Stimulated activated CD4-positive, alpha-beta T cell treated with anti-CD3 and anti-CD28 coated beads, Interleukin-1b, Interleukin-23, amount 100 ng/mL, for 1 hour (primary cell): ENCODE measurements at regions not wholly inside any gene's neighbourhood (a gene's known extent, or its start where the extent isn't known, plus 50 kb on each side); places are given as distances from the start of the nearest gene placed in this dataset.

Experiments used
- DNase-seq, 2 donors: peaks; one replicate each; pipeline ENCODE4 v3.0.0-alpha.2; 2020; ENCODE audit warnings: low read depth in 2 of 2

GRCh38 chr3:176932433-176932832 lies 264.8 kb downstream of the TBL1XR1 start:
- no peak for DNase-seq

DNA sequence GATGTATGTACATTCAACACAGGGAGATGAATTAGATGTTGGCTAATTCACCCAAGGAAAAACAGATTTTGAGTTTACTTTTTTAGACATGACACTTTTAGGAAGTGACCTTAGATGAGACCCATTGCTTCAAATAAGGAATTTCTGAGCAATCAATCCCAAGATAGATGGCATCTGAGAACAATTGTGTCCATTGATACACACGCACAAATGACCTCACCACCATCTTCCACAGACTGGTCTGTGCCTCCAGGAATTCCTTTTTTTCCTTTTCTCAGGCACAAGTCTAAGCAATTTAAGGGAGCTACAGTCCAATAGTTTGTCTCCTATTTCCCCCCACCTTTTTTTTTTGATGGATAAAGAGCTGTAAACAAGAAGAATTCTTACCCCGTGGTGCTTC lies 265.3 kb downstream of the TBL1XR1 start:
- no peak for DNase-seq

DNA sequence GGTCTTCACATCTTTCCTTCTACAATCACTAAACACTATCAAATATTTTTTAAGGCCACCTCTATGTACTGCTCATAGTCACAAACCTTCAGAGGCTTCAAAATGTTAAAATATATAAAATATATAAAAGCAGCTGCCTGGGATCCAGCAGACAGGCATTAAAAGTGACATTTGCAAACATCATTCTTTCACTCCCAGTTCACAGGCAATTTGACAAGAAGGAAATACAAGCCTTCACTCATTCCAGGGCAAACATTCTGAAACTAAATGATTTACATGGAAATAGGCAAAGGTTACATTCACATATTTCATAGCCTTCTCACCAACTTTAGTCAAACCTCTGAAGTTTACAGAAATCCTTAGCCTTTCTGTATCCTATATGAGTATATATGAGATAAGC lies 266.3 kb downstream of the TBL1XR1 start:
- no peak for DNase-seq

- DNase-seq, result no peak
Measured at GRCh38 chr3:176928582-176928931, 268.7 kb downstream of the TBL1XR1 start.

DNA sequence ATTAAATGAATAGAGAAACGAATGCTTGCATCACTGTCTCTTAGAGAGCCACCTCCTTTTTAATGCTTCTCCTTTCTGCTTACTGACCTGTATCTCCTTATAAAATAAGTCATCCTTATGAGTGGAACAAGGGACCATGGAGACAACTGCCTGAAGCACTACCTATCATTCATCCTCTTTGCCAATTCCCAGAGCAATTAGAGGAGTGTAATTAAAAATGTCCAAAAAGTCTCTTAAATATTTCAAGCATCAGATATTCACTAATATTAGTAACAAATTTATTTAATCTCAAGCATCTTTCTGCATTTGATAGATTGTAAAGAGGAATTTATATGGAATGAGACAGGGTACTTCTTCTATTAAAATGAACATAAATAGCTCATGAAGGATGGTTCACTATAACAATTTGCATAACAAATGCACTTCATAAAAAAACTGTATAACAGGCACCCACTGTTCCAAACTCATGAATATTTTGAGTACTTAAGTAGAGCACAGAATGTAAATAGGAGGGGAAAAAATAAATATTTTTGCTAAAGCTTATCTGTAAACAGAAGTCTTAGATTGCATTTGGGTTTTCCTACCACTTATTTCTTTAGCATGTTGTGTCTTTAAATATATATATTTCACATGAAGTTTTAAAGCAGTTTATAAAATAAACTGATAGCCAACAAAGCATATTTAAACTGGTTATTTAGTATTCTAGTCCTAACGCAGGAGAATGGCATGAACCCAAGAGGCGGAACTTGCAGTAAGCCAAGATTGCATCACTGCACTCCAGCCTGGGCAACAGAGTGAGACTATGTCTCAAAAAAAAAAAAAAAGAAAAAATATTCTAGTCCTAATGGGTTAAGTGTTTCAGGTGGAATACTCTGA lies 269.3 kb downstream of the TBL1XR1 start:
- no peak for DNase-seq

DNA sequence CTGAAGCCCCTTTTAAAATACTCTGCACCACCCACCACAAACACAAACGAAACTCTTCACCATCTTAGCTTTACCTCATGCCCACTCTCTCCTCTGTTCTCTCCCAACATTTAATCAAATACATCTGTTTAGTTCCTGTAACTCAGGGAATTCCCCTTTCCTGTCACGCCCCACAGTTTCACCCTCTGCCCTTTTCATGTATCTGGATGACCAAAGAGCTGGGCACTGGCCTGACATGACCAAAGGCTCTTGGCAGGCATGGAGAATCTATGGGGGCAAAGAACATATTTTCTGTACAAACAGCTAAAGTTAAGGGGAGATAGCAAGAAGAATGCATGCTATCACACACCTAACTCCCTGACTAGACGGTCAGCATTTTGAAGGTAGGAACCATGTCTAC lies 270.0 kb downstream of the TBL1XR1 start:
- no peak for DNase-seq

DNA sequence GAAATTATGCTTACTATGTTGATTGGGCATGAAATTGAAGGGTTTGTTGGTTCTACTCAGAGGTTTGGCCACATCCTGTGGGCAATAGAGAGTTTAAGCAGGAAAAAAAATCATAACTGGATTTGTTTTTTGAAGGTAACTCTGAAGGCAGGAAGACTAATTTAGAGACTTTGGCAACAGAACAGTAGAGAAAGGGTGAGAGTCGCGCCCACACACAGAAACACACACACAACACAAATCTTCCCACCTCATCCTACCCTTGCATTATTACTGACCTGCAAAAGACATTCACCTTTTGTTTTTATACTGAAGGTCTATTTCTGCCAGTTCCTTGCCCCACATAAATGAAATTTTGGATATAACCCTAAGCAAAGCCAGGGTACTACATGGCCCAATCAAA lies 270.6 kb downstream of the TBL1XR1 start:
- no peak for DNase-seq

DNA sequence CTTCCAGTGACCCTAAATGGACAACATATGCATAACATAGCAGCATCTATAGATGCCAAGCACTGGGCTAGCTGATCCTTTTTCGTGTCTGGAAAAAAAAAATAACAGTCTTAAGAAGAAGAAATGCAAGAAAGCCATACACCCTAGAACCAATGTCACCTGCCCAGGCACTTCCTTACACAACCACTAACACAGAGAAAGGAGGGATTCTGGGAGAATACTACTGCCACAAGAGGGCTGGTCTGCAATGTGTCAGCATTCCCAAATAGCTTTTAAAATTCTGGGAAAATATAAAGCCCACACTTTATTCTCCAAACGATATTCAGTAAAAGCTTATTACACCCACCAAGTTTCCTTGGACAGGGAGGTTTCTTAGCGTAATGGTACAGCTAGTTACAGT lies 271.2 kb downstream of the TBL1XR1 start:
- no peak for DNase-seq

- no peak for DNase-seq
Measured at GRCh38 chr3:176920766-176921160, 276.5 kb downstream of the TBL1XR1 start.

DNA sequence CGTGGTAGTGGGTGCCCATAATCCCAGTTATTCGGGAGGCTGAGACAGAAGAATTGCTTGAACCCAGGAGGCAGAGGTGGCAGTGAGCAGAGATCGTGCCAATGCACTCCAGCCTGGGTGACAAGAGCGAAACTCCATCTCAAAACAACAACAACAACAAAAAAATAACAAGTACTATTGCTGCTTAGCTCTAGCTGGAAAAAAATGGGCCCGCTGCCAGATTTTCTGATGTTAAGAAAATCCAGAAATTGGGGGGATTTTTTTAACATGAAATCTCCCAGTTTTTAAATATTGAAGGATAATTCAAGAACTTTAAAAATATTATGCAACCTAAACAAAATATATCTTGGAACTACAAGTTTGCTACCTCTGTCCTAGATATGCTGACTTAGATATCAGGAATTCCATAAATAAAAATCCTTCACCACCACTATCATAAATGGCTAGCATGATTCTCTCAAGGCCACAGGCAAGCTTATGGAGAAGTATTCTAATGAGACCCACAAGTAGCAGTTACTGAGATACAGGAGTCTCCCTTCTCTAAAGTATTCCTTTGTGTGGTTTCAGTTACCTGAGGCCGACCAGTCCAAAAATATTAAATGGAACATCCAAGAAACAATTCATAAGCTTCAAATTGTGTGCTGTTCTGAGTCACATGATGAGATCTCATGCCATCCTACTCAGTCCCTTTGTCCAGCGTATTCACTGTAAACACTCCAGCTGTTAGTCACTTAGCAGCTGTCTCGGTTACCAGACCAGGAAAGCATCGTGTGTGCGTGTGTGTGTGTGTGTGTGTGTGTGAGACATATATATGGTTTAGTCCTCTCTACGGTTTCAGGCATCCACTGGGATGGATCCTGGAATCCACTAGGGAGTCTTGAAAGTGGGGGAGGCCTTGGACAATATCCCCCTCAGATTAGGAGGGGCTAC lies 277.2 kb downstream of the TBL1XR1 start:
- DNase-seq, result no peak

DNA sequence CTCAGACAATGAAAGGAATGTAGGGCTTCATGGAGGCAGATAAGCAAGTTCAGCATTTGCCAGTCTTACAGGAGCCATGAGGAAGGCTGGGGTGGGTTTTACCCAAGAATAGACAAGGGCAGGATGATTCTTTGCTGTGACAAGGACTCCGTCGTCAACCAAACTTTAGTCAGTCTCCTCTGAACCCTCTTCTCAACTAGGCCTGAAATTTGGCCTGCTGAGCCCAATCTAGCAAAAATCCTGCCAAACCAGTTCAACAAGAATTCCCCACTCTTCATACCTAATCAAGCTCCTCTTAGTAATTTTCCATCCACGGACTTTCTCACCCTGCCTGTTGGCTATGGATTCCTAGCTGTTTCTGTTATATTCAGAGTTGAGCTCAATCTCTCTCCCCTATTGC lies 280.5 kb downstream of the TBL1XR1 start:
- DNase-seq, result no peak

GRCh38 chr3:176914764-176915163 lies 282.5 kb downstream of the TBL1XR1 start:
- DNase-seq, result no peak

DNA sequence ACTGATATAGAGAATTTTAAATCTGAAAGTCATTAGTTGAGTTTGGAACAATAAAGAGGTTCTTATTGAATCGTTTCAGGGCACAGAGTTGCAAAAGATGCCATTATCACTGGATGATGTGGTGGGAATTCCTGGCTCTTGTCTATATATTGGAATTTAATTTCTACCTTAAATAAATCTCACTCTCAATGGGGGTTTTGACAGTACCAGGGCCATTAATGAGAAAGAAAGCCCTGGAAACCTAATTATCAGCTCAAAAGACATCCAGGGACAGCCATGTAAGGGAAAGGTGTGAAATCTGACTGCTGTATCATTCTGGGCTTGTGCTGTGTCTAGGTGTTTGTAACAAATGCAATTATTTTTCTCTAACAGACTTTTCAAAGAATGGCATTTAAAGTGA lies 285.7 kb downstream of the TBL1XR1 start:
- DNase-seq, result no peak

DNA sequence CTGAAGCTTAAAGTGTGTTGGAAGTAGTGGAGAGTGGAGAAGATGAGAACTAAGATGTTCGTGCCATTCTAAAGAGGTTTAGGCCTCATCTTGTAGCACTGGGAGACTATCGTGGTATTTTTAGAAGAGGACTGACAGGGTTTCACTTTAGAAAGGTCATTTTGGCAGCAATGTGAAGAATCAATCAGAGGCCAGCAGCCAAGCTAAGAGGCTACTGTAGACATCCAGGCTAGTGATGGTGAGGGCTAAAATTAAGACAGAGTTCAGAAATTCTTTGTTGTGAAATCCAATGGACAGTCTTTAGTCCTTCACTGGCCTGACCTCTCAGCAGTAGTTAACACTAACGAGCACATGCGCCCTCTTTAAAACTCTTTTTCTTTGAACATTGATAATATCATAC lies 288.2 kb downstream of the TBL1XR1 start:
- DNase-seq, result no peak

DNA sequence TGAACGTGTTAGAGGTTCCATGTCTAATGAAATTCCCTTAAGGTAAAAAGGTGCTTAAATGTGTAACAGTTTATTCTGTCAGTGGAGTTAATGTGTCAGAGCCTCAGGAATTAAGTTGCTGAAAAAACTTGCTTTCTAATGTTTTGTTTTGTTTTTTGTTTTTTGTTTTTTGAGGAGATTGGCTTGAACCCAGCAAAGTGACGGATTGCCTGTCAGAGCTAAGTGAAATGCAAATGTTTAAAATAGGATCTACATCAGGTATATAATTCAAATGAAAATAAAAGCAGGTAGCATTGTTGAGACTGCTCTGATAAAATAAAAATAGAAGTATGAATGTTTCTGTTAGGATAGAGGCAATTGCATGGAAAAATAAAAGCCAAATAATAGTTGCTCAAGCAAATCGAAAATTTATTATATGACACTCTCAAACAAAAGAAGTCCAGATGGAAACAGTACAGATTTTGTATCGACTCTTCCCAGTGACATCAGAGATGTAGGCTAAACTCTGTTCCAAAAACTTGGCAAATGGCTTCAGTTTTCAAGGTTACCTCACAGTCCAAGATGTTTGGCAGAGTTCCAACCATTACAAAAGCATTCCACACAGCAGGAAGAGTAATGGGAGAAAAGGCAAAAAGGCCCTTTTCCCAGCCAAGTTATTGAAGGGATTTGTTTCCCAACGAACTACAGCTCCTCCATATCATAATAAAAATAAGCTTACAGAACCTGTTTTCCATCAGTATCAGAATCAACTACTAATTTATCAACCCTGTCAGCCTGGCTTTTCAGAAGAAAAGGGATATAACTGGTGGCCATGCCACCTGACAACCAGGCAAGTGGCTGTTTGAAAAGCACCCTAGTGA lies 291.0 kb downstream of the TBL1XR1 start:
- no peak for DNase-seq

GRCh38 chr3:176905331-176905730 lies 292.0 kb downstream of the TBL1XR1 start:
- DNase-seq, result no peak

GRCh38 chr3:176904506-176904905 lies 292.8 kb downstream of the TBL1XR1 start:
- DNase-seq, result no peak

DNA sequence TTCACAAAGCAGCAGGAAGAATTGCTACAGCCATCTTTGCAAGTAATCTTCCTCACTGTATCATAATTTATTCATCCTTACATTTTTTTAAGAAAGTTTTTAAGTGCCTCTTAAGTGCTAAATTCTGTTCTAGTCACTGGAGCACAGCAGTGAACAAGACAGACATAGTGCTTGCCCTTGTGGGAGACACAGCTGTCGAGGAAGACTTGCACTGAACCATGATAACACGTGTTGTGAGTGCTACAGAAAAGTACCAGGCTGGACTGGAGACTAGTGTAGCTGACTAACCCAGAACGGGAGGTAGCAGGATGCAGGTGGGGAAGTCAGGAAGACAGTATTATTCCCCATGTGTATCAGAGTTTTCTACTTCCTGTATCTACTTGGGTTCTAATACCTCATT lies 300.6 kb downstream of the TBL1XR1 start:
- no peak for DNase-seq

DNA sequence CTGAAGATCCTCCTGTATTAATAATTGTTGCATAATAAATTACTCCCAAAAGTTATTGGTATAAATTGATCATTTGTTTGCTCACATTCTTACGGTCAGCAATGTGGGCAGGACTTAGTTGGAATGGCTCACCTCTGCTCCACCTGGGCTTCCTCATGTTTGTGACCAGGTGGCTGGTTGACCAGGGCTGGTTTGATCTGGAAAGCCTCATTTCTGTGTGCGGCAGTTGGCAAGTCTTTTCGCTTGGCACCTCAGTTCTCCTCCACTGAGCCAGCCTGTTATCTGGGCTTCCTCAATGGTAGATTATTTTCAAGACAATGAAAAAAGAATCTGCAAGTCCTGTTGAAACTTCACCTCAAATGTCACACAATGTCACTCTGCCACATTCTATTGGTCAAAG lies 301.1 kb downstream of the TBL1XR1 start:
- no peak for DNase-seq

DNA sequence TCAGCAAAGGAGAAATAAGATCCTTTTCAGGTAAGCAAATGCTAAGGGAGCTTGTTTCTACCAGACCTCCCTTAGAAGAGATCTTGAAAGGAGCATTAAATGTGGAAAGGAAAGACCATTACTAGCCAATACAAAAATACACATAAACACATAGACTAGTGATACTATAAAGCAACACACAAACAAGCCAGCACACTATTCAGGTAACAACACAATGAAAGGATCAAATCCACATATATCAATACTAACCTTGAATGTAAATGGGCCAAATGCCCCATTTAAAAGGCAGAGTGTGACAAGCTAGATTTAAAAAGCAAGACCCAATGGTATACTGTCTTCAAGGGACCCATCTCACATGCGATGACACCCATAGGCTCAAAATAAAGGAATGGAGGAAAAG lies 317.6 kb downstream of the TBL1XR1 start:
- no peak for DNase-seq

GRCh38 chr3:176873261-176873660 lies 324.0 kb downstream of the TBL1XR1 start:
- DNase-seq, result no peak

DNA sequence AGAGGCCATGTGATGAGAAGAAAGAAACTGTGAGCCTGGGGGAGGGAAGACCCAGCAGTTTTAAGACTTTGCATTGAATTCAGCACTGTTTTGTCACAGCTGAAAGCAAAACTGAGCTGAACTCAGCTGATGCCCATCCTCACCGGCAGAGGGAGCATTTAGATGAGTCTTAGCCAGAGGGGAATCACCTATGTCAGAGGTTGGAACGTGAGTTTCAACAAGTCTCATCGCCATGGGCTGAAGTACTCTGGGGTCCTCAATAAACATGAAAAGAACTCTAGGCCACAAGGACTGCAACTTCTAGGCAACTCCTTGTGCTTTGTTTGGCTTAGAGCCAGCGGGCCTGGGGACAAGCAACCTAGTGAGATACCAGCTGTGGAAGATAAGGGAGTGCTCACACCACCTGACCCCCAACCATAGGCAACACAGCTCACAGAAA lies 324.5 kb downstream of the TBL1XR1 start:
- peak; percentile 3 to 27 for DNase-seq
